NCI-H526 treated with DMSO at 0.1 percent for 48 hours (cell line): ENCODE measurements at regions not wholly inside any gene's neighbourhood (a gene's known extent, or its start where the extent isn't known, plus 50 kb on each side); places are given as distances from the start of the nearest gene placed in this dataset.
"Not testable (repeated sequence)": the region's sequence is repeated elsewhere in the genome, so short reads cannot be mapped to it uniquely, and the experiment has no call there.

Experiments used
- DNase-seq: peaks from one replicate; lab custom pipeline; 2025; lab: John Stamatoyannopoulos, UW

GRCh38 chr19:31529121-31529520 is 179.9 kb upstream of the TSHZ3 start:
- no peak for DNase-seq

- no peak for DNase-seq
Observed at GRCh38 chr19:31530781-31531180, 181.5 kb upstream of the TSHZ3 start.

GRCh38 chr19:31531326-31531725 is 182.1 kb upstream of the TSHZ3 start:
- DNase-seq, result no peak

GRCh38 chr19:31532034-31532433 is 182.8 kb upstream of the TSHZ3 start:
- no peak for DNase-seq

- no peak for DNase-seq
Observed at GRCh38 chr19:31533114-31533513, 183.9 kb upstream of the TSHZ3 start.

- no peak for DNase-seq
Observed at GRCh38 chr19:31534231-31534630, 185.0 kb upstream of the TSHZ3 start.

GRCh38 chr19:31534786-31535657 is 185.8 kb upstream of the TSHZ3 start:
- DNase-seq, result no peak

- no peak for DNase-seq
Observed at GRCh38 chr19:31535691-31536460, 186.6 kb upstream of the TSHZ3 start.

GRCh38 chr19:31537136-31537535 is 187.9 kb upstream of the TSHZ3 start:
- no peak for DNase-seq

GRCh38 chr19:31537902-31538301 is 188.7 kb upstream of the TSHZ3 start:
- not testable (repeated sequence) for DNase-seq

GRCh38 chr19:31538879-31539278 is 189.6 kb upstream of the TSHZ3 start:
- DNase-seq, result no peak

GRCh38 chr19:31539386-31539785 is 190.2 kb upstream of the TSHZ3 start:
- DNase-seq, result no peak

GRCh38 chr19:31541396-31541795 is 192.2 kb upstream of the TSHZ3 start:
- DNase-seq, result no peak

GRCh38 chr19:31543456-31543855 is 194.2 kb upstream of the TSHZ3 start:
- no peak for DNase-seq

GRCh38 chr19:31545777-31546176 is 196.5 kb upstream of the TSHZ3 start:
- no peak for DNase-seq

GRCh38 chr19:31546205-31546960 is 197.1 kb upstream of the TSHZ3 start:
- no peak for DNase-seq

- DNase-seq, result peak; percentile 22
Observed at GRCh38 chr19:31548941-31549340, 199.7 kb upstream of the TSHZ3 start.

GRCh38 chr19:31553112-31553845 is 204.0 kb upstream of the TSHZ3 start:
- DNase-seq, result no peak

GRCh38 chr19:31553846-31554215 is 204.6 kb upstream of the TSHZ3 start:
- no peak for DNase-seq

- no peak for DNase-seq
Observed at GRCh38 chr19:31554360-31554759, 205.1 kb upstream of the TSHZ3 start.

GRCh38 chr19:31555634-31556215 is 206.5 kb upstream of the TSHZ3 start:
- DNase-seq, result no peak
